Panc1 (cell line): ENCODE measurements at regions not wholly inside any gene's neighbourhood (a gene's known extent, or its start where the extent isn't known, plus 50 kb on each side); places are given as distances from the start of the nearest gene placed in this dataset.

ENCODE experiments used
- ATAC-seq: fragments of 200-7000 bp; cut with Tn5 transposase; 2 replicates; pipeline ENCODE4 v1.9.1; 2020; ENCODE audit warnings: mild to moderate bottlenecking, moderate library complexity
- BruUV-seq: library from RNA; stranded (reverse); fragments of 400-500 nt; replicated peaks from 2 replicates; lab custom pipeline; 2021; lab: Mats Ljungman, UMichigan
- CTCF ChIA-PET: fragments of 300-600 bp; sonication (Branson Sonifier 250); formaldehyde crosslinking; loops from one replicate; lab custom pipeline; 2022; ENCODE audit warnings: antibody characterized with exemption; lab: Charles Lee
- POLR2A ChIA-PET: fragments of 300-600 bp; sonication (Branson Sonifier 250); formaldehyde crosslinking; loops from one replicate; lab custom pipeline; 2022; ENCODE audit warnings: antibody characterized with exemption; lab: Charles Lee
- DNase-seq: peaks from one replicate; pipeline ENCODE4 v3.0.0-alpha.2; 2010; ENCODE audit warnings: low read depth, low spot score
- H3K27ac ChIP-seq: 2 replicates; pipeline ENCODE4 v1.5.1; 2011; ENCODE audit warnings: mild to moderate bottlenecking, low read length, inconsistent platforms
- H3K27me3 ChIP-seq: fragments of 200-500 bp; sonication (Bioruptor generic); 2 replicates; pipeline ENCODE4 v1.6.0; 2014; ENCODE audit warnings: low read length, inconsistent platforms; ENCODE audit not compliant: control insufficient read depth, insufficient read depth
- H3K36me3 ChIP-seq: fragments of 200-500 bp; sonication (Bioruptor generic); 2 replicates; pipeline ENCODE4 v1.5.1; 2014; ENCODE audit warnings: inconsistent platforms, mild to moderate bottlenecking, low read length, moderate library complexity; ENCODE audit not compliant: control insufficient read depth, insufficient read depth
- H3K4me1 ChIP-seq: 2 replicates; pipeline ENCODE4 v1.5.1; 2011; ENCODE audit warnings: inconsistent platforms, mild to moderate bottlenecking, low read length, moderate library complexity; ENCODE audit not compliant: control insufficient read depth, insufficient read depth
- H3K4me3 ChIP-seq, 2 experiments: 2 replicates each; pipeline ENCODE4 v1.5.1; 2011 to 2012; ENCODE audit warnings: low read depth in 2 of 2, low read length in 2 of 2, mild to moderate bottlenecking in 2 of 2, inconsistent platforms in 1 of 2, moderate library complexity in 1 of 2
- H3K9me3 ChIP-seq: fragments of 200-500 bp; sonication (Bioruptor generic); 2 replicates; pipeline ENCODE4 v1.5.1; 2014; ENCODE audit warnings: low read depth, mild to moderate bottlenecking, inconsistent platforms, low read length, moderate library complexity; ENCODE audit not compliant: control insufficient read depth, insufficient read depth
- POLR2AphosphoS5 ChIP-seq: IDR thresholded peaks from 2 replicates; pipeline ENCODE4 v1.6.1; 2012; ENCODE audit warnings: mild to moderate bottlenecking, low read depth, low read length, moderate library complexity
- SIN3A ChIP-seq: IDR thresholded peaks from 2 replicates; pipeline ENCODE4 v1.6.1; 2012; ENCODE audit warnings: low read depth, mild to moderate bottlenecking, low read length, moderate library complexity, borderline replicate concordance; ENCODE audit not compliant: insufficient read depth
- TCF7L2 ChIP-seq: IDR thresholded peaks from 2 replicates; pipeline ENCODE4 v1.6.1; 2011; ENCODE audit warnings: mild to moderate bottlenecking, low read depth, low read length, inconsistent platforms
- in situ Hi-C: cut with HindIII; loops from 2 replicates; pipeline ENCODE4 v1.10.0; 2016; ENCODE audit warnings: low sequenced_read_pairs, low pct_unique_long_range_greater_than_20kb
- intact Hi-C: fragments of 100-400 bp; cut with micrococcal nuclease; formaldehyde crosslinking; loops from one replicate; pipeline ENCODE4 v1.10.0; 2022; ENCODE audit not compliant: unreplicated experiment
- TF ChIP-seq, protein P1 (sequence below): fragments of 450-650 bp; IDR thresholded peaks from 2 replicates; pipeline ENCODE4 v1.5.1; 2017; ENCODE audit warnings: mild to moderate bottlenecking
- TF ChIP-seq, protein P2 (sequence below), 2 experiments: IDR thresholded peaks; 2 replicates each; pipeline ENCODE4 v1.6.1; 2011 to 2012; ENCODE audit warnings: low read depth in 2 of 2, control low read depth in 1 of 2, low read length in 1 of 2, mild to moderate bottlenecking in 1 of 2, moderate library complexity in 1 of 2; ENCODE audit not compliant: insufficient read depth in 1 of 2

DNA sequence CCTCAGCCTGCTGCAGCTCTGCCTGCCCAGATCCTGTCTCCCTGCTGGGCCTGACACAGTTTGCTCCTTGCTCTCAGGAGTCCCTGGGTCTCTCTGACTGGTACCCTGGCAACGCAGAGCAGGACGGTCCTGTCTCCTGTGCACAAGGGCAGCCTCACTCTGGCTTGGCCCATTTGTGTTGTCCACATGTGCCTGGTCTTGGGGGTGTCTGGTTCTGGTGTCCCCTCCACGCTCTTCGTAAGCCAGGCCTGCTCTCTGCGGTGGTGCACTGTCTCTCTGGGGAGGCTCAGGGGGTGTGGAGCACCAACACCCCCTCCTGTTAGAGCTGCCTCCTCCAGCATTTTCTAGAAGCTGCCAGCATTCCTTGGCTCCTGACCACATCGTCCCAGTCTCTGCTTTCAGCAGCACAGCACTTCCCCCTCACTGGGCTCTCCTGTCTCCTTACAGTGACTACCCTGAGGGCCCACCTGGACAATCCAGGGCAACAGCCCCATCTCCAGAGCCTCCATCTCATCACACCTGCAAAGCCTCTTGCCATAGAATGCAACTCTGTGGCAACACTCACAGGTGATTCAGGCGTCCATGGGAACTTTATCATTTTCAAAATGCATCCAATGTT lies 235.6 kb upstream of the HS6ST1 start:
- in situ Hi-C loops (no loop called here), intact Hi-C loops (no loop called here)
- CTCF ChIA-PET = no interaction called here
- TF ChIP-seq TCF7L2 (no peak), SIN3A (no peak), POLR2AphosphoS5 (no peak)
- TF ChIP-seq, protein P1, sequence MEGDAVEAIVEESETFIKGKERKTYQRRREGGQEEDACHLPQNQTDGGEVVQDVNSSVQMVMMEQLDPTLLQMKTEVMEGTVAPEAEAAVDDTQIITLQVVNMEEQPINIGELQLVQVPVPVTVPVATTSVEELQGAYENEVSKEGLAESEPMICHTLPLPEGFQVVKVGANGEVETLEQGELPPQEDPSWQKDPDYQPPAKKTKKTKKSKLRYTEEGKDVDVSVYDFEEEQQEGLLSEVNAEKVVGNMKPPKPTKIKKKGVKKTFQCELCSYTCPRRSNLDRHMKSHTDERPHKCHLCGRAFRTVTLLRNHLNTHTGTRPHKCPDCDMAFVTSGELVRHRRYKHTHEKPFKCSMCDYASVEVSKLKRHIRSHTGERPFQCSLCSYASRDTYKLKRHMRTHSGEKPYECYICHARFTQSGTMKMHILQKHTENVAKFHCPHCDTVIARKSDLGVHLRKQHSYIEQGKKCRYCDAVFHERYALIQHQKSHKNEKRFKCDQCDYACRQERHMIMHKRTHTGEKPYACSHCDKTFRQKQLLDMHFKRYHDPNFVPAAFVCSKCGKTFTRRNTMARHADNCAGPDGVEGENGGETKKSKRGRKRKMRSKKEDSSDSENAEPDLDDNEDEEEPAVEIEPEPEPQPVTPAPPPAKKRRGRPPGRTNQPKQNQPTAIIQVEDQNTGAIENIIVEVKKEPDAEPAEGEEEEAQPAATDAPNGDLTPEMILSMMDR = no peak
- TF ChIP-seq, protein P2, sequence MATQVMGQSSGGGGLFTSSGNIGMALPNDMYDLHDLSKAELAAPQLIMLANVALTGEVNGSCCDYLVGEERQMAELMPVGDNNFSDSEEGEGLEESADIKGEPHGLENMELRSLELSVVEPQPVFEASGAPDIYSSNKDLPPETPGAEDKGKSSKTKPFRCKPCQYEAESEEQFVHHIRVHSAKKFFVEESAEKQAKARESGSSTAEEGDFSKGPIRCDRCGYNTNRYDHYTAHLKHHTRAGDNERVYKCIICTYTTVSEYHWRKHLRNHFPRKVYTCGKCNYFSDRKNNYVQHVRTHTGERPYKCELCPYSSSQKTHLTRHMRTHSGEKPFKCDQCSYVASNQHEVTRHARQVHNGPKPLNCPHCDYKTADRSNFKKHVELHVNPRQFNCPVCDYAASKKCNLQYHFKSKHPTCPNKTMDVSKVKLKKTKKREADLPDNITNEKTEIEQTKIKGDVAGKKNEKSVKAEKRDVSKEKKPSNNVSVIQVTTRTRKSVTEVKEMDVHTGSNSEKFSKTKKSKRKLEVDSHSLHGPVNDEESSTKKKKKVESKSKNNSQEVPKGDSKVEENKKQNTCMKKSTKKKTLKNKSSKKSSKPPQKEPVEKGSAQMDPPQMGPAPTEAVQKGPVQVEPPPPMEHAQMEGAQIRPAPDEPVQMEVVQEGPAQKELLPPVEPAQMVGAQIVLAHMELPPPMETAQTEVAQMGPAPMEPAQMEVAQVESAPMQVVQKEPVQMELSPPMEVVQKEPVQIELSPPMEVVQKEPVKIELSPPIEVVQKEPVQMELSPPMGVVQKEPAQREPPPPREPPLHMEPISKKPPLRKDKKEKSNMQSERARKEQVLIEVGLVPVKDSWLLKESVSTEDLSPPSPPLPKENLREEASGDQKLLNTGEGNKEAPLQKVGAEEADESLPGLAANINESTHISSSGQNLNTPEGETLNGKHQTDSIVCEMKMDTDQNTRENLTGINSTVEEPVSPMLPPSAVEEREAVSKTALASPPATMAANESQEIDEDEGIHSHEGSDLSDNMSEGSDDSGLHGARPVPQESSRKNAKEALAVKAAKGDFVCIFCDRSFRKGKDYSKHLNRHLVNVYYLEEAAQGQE (IDR thresholded peaks at IDR 0.05; ENCODE audit: insufficient read depth in 1 of 2, low read depth in 2 of 2, low read length in 1 of 2) = no peak
- ATAC-seq (no peak), DNase-seq (no peak)
- no peak overlapping the region for H3K4me3 ChIP-seq
- no peaks in the 10 kb centered on the region for H3K9me3 ChIP-seq
- H3K27ac ChIP-seq = no peak overlapping the region
- POLR2A ChIA-PET = no interaction called here
- no peaks in the 10 kb centered on the region for H3K27me3 ChIP-seq
- BruUV-seq = no TSS peak
- no peaks in the 10 kb centered on the region for H3K4me1 ChIP-seq
- no peaks in the 10 kb centered on the region for H3K36me3 ChIP-seq

DNA sequence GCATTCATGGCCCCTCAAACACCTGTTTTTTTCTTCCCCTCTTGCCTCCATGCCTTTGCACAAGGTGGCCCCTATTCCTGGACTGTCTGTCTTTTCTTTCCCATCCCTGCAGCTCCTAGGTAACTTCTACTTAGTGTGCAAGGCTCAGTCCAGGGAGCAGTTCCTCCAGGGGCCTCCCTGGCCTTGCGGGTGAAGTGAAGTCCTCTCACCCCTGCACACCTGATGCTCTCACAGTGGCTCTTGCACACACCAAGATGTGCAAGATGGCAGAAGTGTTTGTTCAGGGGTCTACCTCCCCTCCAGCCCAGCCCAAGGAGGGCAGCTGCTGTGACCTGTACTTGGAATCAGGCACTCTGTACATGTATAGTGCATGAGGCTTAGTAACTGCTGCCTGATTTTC lies 236.8 kb upstream of the HS6ST1 start:
- ChIA-PET POLR2A (no interaction called here), CTCF (no interaction called here)
- H3K27ac ChIP-seq = no peak overlapping the region
- in situ Hi-C loops = no loop called here
- H3K4me3 ChIP-seq = no peak overlapping the region
- TF ChIP-seq SIN3A = no peak
- TF ChIP-seq, protein P1 = no peak
- TF ChIP-seq POLR2AphosphoS5 = no peak
- no peak for TF ChIP-seq TCF7L2
- TF ChIP-seq, protein P2 (IDR thresholded peaks at IDR 0.05; ENCODE audit: insufficient read depth in 1 of 2, low read depth in 2 of 2, low read length in 1 of 2) = no peak
- H3K36me3 ChIP-seq = no peaks in the 10 kb centered on the region
- intact Hi-C loops = no loop called here
- no peak for DNase-seq
- no peaks in the 10 kb centered on the region for H3K9me3 ChIP-seq
- BruUV-seq = no TSS peak
- no peaks in the 10 kb centered on the region for H3K4me1 ChIP-seq
- ATAC-seq = no peak
- H3K27me3 ChIP-seq = no peaks in the 10 kb centered on the region
